ENCODE measurements at regions not wholly inside any gene's neighbourhood (a gene's known extent, or its start where the extent isn't known, plus 50 kb on each side); places are given as distances from the start of the nearest gene placed in this dataset.

- no peak for DNase-seq
- Histone ChIP-seq H3K9me3 (ENCODE audit: control insufficient read depth, insufficient read depth, low read length) (no peaks in the 10 kb centered on the region), H3K36me3 (ENCODE audit: control insufficient read depth, insufficient read depth, low read length) (no peaks in the 10 kb centered on the region), H3K27ac (ENCODE audit: low read length) (no peak overlapping the region), H3K4me1 (ENCODE audit: control insufficient read depth, insufficient read depth, low read length) (no peaks in the 10 kb centered on the region), H3K27me3 (ENCODE audit: control insufficient read depth, insufficient read depth, low read length) (no peaks in the 10 kb centered on the region), H3K4me3 (ENCODE audit: low read length) (no peak overlapping the region)
- Mint-ChIP-seq H3K4me3 (no peak overlapping the region), H3K27ac (no peak overlapping the region), H3K36me3 (no peaks in the 10 kb centered on the region), H3K4me1 (no peaks in the 10 kb centered on the region), H3K27me3 (ENCODE audit: low read depth in 2 of 2) (peaks cover 15 to 33% of the 10 kb centered on the region in 2 donors), H3K9me3 (peaks cover 2 to 3% of the 10 kb centered on the region in 2 donors)
- no peak for ATAC-seq
- WGBS (ENCODE audit: insufficient coverage), result 22% methylated on average over 9 of the region's 12 CpGs
- TF ChIP-seq CTCF (IDR thresholded peaks at IDR 0.05), result no peak
- intact Hi-C loops (cut with micrococcal nuclease), result no loop called here
Measured at GRCh38 chr15:92304223-92304975, 89.3 kb upstream of the ST8SIA2 start.

- Mint-ChIP-seq H3K27ac (no peak overlapping the region), H3K9me3 (peaks cover 2 to 3% of the 10 kb centered on the region in 2 donors), H3K4me3 (no peak overlapping the region), H3K4me1 (no peaks in the 10 kb centered on the region), H3K36me3 (no peaks in the 10 kb centered on the region), H3K27me3 (ENCODE audit: low read depth in 2 of 2) (peaks cover 15 to 27% of the 10 kb centered on the region in 2 donors)
- Histone ChIP-seq H3K4me3 (ENCODE audit: low read length) (no peak overlapping the region), H3K36me3 (ENCODE audit: control insufficient read depth, insufficient read depth, low read length) (no peaks in the 10 kb centered on the region), H3K27me3 (ENCODE audit: control insufficient read depth, insufficient read depth, low read length) (no peaks in the 10 kb centered on the region), H3K9me3 (ENCODE audit: control insufficient read depth, insufficient read depth, low read length) (no peaks in the 10 kb centered on the region), H3K4me1 (ENCODE audit: control insufficient read depth, insufficient read depth, low read length) (no peaks in the 10 kb centered on the region), H3K27ac (ENCODE audit: low read length) (no peak overlapping the region)
- DNase-seq, result no peak
- 96% methylated on average over 1 of the region's 2 CpGs for WGBS (ENCODE audit: insufficient coverage)
- intact Hi-C loops (cut with micrococcal nuclease), result no loop called here
- no peak for TF ChIP-seq CTCF (IDR thresholded peaks at IDR 0.05)
- no peak for ATAC-seq
Measured at GRCh38 chr15:92305343-92305742, 88.3 kb upstream of the ST8SIA2 start.

- no peak for TF ChIP-seq CTCF (IDR thresholded peaks at IDR 0.05)
- no peak overlapping the region for H3K4me3 Mint-ChIP-seq
- H3K9me3 Mint-ChIP-seq, result no peaks in the 10 kb centered on the region
- no peak overlapping the region for H3K27ac ChIP-seq (ENCODE audit: low read length)
- no peaks in the 10 kb centered on the region for H3K4me1 ChIP-seq (ENCODE audit: control insufficient read depth, insufficient read depth, low read length)
- ATAC-seq, result no peak
- no peaks in the 10 kb centered on the region for H3K4me1 Mint-ChIP-seq
- no peaks in the 10 kb centered on the region for H3K27me3 ChIP-seq (ENCODE audit: control insufficient read depth, insufficient read depth, low read length)
- intact Hi-C loops (cut with micrococcal nuclease), result no loop called here
- WGBS (ENCODE audit: insufficient coverage), result 40% methylated on average over 4 of the region's 4 CpGs
- peaks cover 14 to 25% of the 10 kb centered on the region in 2 donors for H3K27me3 Mint-ChIP-seq (ENCODE audit: low read depth in 2 of 2)
- H3K9me3 ChIP-seq (ENCODE audit: control insufficient read depth, insufficient read depth, low read length), result no peaks in the 10 kb centered on the region
- DNase-seq, result no peak
- H3K4me3 ChIP-seq (ENCODE audit: low read length), result no peak overlapping the region
- no peaks in the 10 kb centered on the region for H3K36me3 Mint-ChIP-seq
- no peaks in the 10 kb centered on the region for H3K36me3 ChIP-seq (ENCODE audit: control insufficient read depth, insufficient read depth, low read length)
- H3K27ac Mint-ChIP-seq, result no peak overlapping the region
Measured at GRCh38 chr15:92306663-92307062, 87.0 kb upstream of the ST8SIA2 start.

GRCh38 chr15:92315144-92315543 lies 78.5 kb upstream of the ST8SIA2 start:
- intact Hi-C loops (cut with micrococcal nuclease), result no loop called here
- H3K9me3 ChIP-seq (ENCODE audit: control insufficient read depth, insufficient read depth, low read length), result no peaks in the 10 kb centered on the region
- DNase-seq, result no peak
- no peak overlapping the region for H3K27ac ChIP-seq (ENCODE audit: low read length)
- H3K4me1 Mint-ChIP-seq, result no peaks in the 10 kb centered on the region
- H3K36me3 Mint-ChIP-seq, result no peaks in the 10 kb centered on the region
- no peak for TF ChIP-seq CTCF (IDR thresholded peaks at IDR 0.05)
- H3K4me1 ChIP-seq (ENCODE audit: control insufficient read depth, insufficient read depth, low read length), result no peaks in the 10 kb centered on the region
- H3K27me3 Mint-ChIP-seq (ENCODE audit: low read depth in 2 of 2), result peaks cover 17 to 62% of the 10 kb centered on the region in 2 donors
- H3K4me3 ChIP-seq (ENCODE audit: low read length), result no peak overlapping the region
- H3K4me3 Mint-ChIP-seq, result no peak overlapping the region
- no peak overlapping the region for H3K27ac Mint-ChIP-seq
- H3K9me3 Mint-ChIP-seq, result no peaks in the 10 kb centered on the region
- no peaks in the 10 kb centered on the region for H3K27me3 ChIP-seq (ENCODE audit: control insufficient read depth, insufficient read depth, low read length)
- WGBS (ENCODE audit: insufficient coverage), result 90% methylated on average over 4 of the region's 4 CpGs
- H3K36me3 ChIP-seq (ENCODE audit: control insufficient read depth, insufficient read depth, low read length), result no peaks in the 10 kb centered on the region
- ATAC-seq, result no peak
